NCI-H2081 treated with DMSO at 0.1 percent for 48 hours (cell line): ENCODE measurements at regions not wholly inside any gene's neighbourhood (a gene's known extent, or its start where the extent isn't known, plus 50 kb on each side); places are given as distances from the start of the nearest gene placed in this dataset.
"Not testable (repeated sequence)": the region's sequence is repeated elsewhere in the genome, so short reads cannot be mapped to it uniquely, and the experiment has no call there.

ENCODE experiments used
- DNase-seq: peaks from one replicate; lab custom pipeline; 2025; lab: John Stamatoyannopoulos, UW

- no peak for DNase-seq
These were observed 285.0 kb upstream of the DIPK2B start for GRCh38 chrX:45485719-45486118.

GRCh38 chrX:45479835-45480422 lies 279.3 kb upstream of the DIPK2B start:
- no peak for DNase-seq

DNA sequence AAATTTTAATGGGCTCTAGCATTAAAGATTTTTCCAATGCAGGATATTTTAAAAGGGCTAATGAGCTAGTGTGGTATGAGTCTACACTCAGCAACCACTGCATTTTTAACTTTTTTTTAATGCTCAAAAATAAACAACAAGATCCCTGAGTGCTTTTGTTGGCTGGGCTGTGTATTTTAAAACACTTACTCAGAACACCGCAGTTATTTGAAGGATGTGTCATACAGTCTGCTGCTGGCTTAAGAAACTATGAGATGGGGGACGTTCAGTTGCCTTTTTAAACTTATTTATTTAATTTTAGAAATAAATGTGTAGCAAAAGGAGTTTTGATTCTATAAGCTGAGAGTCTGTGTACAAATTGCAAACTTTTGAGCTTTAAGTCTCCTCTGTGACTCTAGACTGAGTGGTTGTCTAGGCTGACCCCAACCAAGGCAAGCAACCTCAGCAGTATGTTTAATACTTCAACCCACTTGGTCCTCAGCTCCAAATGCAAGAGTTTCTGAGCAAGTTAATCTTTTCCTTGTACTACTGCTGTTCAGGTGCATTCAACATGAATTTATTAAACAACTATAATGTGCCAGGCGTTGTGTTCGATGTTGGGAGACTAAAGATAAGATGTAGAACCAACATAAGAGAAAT lies 278.6 kb upstream of the DIPK2B start:
- no peak for DNase-seq

GRCh38 chrX:45472968-45473367 lies 272.3 kb upstream of the DIPK2B start:
- DNase-seq = no peak

GRCh38 chrX:45467537-45467936 lies 266.9 kb upstream of the DIPK2B start:
- DNase-seq = not testable (repeated sequence)

DNA sequence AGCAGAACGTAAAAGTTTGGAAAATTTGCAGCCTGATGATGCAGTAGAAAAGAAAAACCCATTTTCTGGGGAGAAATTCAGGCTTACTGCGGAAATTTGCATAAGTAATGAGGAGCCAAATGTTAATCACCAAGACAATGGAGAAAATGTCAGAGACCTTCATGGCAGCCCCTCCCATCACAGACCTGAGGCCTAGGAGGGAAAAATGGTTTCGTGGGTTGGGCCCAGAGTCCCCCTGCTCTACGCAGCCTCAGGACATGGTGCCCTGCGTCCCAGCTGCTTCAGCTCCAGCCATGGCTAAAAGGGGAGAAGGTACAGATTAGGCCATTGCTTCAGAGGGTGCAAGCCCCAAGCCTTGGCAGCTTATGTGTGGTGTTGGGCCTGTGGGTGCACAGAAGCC lies 255.1 kb upstream of the DIPK2B start:
- DNase-seq = not testable (repeated sequence)

- no peak for DNase-seq
These were observed 253.6 kb upstream of the DIPK2B start for GRCh38 chrX:45454290-45454689.

DNA sequence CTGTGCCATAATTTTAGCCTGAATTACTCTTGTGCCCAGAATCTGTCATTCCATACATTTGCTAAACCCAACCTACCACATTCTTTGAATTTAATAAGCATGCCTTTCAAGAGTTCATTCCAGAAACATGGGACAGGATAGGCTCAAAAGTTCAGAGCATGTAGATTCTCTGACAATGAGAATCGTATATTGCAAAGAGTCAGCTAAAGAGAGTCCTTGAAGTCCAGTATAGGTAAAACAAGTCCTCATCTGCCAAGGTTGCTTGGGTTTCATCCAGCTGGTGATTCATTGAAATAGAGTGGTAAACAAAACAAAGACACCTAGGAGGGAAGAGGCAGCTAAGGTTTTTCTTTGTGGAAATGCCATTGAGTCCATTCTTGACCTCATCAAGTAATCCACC lies 249.3 kb upstream of the DIPK2B start:
- no peak for DNase-seq

DNA sequence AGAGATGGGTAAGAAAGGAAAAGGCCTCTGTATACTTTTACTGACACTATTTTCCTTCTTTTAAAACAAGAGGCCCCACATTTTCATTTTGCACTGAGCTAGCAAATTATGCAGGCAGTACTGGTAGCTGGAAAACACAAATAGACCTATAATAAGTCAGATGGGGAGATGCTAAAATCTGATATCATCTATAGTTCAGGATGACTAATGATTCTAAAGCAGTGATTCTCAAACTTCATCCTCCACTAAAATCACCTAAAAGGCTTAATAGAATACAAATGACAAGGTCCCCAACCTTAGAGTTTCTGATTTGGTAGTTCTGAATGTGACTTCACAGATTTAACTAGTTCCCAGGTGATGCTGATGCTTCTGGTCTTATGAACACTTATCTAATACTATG lies 247.3 kb upstream of the DIPK2B start:
- no peak for DNase-seq

DNA sequence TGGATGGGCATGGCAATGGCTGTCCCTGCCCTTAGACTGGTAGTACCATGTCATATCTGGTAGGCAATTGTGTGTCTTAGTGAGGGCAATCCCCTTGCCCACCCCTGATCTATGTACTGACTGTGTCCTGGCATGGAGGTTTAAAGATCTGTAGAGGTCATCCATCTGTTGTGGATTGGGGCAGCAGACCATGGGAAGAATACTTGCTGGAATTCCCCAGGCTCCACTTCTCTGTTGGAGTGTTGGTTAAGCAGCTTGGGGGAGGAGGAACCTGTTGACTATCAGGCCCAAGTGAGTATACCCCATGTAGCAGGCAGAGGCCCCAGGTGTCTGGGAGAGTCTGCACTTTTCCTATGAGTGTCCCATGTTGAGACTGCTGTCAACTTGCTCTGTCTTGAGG lies 246.7 kb upstream of the DIPK2B start:
- no peak for DNase-seq

- DNase-seq = no peak
These were observed 245.2 kb upstream of the DIPK2B start for GRCh38 chrX:45445745-45446412.

GRCh38 chrX:45437186-45437585 lies 236.5 kb upstream of the DIPK2B start:
- DNase-seq = no peak

- no peak for DNase-seq
These were observed 234.8 kb upstream of the DIPK2B start for GRCh38 chrX:45435481-45435880.

DNA sequence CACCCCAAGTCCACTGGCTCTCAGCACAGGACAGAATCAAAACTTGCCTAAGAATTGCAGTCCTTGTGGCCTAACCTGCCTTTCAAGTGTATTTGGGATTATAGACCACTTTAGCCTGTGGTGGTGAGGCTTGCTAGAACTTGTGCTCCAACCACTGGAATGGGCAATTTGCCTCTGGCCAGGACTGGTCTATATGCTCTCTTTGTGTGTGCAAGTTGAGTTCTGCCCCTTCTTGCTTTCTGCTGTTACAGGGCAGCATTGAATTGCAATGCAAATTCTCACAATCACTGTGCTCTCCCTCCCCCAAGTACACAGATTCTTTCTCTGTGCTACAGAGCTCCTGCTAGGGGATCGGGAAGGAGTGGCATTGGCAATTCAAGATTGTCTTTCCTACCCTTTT lies 233.6 kb upstream of the DIPK2B start:
- no peak for DNase-seq

DNA sequence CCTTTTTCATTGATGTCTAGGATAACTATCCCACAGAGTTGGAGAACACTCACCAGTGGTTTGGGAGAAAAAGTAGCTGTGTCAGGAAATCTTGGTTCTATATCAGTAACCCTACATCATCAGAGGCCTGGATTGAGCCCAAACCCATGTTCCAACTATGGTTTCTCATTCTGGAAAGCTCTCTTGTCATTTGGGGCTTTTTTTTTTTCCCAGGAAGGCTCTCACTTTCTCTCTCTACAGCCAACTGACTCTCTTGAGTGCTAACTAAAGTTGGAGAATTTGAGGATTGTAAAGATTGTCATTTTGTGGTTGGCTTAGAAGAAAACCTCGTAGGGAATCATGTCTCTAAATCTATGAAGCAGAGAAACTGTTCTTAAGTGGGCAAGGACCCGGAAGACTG lies 228.2 kb upstream of the DIPK2B start:
- no peak for DNase-seq

- no peak for DNase-seq
These were observed 223.7 kb upstream of the DIPK2B start for GRCh38 chrX:45424326-45424725.

DNA sequence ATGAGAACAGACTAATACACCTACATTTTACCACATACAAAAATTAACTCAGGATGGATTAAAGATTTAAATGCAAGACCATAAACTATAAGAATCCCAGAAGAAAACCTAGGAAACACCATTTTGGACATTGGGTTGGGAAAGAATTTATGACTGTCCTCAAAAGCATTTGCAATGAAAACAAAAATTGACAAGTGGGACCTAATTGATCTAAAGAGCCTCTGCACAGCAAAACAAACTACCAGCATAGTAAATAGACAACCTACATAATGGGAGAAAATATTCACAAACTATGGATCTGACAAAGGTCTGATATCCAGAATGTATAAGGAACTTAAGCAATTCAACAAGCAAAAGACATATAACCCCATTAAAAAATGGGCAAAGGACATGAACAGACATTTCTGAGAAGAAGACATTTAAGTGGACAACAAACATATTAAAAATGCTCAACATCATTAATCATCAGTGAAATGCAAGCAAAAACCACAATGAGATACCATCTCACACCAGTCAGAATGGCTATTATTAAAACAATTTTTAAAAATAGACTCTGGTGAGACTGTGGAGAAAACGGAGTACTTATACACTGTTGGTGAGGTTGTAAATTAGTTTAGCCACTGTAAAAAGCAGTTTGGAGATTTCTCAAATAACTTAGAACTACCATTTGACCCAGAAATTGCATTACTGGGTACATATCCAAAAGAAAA lies 221.7 kb upstream of the DIPK2B start:
- DNase-seq = no peak

DNA sequence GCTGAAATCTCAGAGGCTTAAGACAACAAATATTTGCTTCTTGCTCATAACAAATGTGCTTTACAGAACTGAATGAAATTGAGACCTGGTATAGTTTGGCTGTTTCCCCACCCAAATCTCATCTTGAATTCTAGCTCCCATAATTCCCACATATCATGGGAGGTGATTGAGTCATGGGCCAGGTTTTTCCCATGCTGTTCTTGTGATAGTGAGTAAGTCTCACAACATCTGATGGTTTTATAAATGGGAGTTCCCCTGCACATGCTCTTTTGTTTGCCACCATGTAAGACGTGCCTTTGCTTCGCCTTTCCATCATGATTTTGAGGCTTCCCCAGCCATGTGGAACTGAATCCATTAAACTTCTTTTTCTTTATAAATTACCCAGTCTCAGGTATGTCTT lies 221.1 kb upstream of the DIPK2B start:
- DNase-seq = no peak

GRCh38 chrX:45404206-45404605 lies 203.5 kb upstream of the DIPK2B start:
- DNase-seq = no peak

DNA sequence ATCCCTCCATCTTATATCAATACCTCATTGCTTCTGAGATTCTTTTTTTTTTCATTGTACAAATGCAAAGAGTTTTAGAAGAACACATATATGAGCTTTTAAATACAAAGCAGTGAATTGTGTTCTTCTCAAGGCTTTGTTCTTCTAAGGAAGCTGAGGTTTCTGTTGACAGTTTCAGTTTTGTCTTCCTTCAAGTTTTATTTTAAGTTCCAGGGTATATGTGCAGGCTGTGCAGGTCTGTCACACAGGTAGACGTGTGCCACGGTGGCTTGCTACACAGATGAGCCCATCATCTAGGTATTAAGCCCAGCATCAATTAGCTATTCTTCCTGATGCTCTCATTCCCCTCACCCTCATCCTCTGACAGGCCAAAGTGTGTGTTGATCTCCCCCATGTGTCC lies 201.2 kb upstream of the DIPK2B start:
- DNase-seq = no peak

GRCh38 chrX:45400951-45401725 lies 200.5 kb upstream of the DIPK2B start:
- DNase-seq = not testable (repeated sequence)
